Activated CD4-positive, alpha-beta T cell treated with anti-CD3 and anti-CD28 coated beads for 36 hours (primary cell): ENCODE measurements at regions not wholly inside any gene's neighbourhood (a gene's known extent, or its start where the extent isn't known, plus 50 kb on each side); places are given as distances from the start of the nearest gene placed in this dataset.

Source experiments
- ATAC-seq: fragments of 200-7000 bp; cut with Tn5 transposase; one replicate; pipeline ENCODE4 v1.10.0; 2021; ENCODE audit warnings: mild to moderate bottlenecking, moderate library complexity
- CTCF ChIA-PET: fragments of 350-600 bp; sonication (Branson Sonifier 250); formaldehyde crosslinking; loops from one replicate; lab custom pipeline; 2021; ENCODE audit warnings: antibody characterized with exemption; lab: Charles Lee
- POLR2A ChIA-PET: fragments of 350-600 bp; sonication (Branson Sonifier 250); formaldehyde crosslinking; loops from one replicate; lab custom pipeline; 2021; ENCODE audit warnings: antibody characterized with exemption, inconsistent platforms; lab: Charles Lee
- DNase-seq: peaks from one replicate; pipeline ENCODE4 v3.0.0-alpha.2; 2020
- H3K27ac Mint-ChIP-seq: one replicate; pipeline ENCODE4 v1.8.0; 2021; ENCODE audit warnings: mixed read lengths
- H3K27me3 Mint-ChIP-seq: one replicate; pipeline ENCODE4 v1.8.0; 2021; ENCODE audit warnings: mixed read lengths
- H3K36me3 Mint-ChIP-seq: one replicate; pipeline ENCODE4 v1.8.0; 2021; ENCODE audit warnings: low read depth, mixed read lengths
- H3K4me1 Mint-ChIP-seq: one replicate; pipeline ENCODE4 v1.8.0; 2021; ENCODE audit warnings: mixed read lengths
- H3K4me3 Mint-ChIP-seq: one replicate; pipeline ENCODE4 v1.8.0; 2021; ENCODE audit warnings: mild to moderate bottlenecking, moderate library complexity, mixed read lengths
- H3K9me3 Mint-ChIP-seq: one replicate; pipeline ENCODE4 v1.8.0; 2021; ENCODE audit warnings: low read depth, mixed read lengths
- intact Hi-C, 2 experiments: fragments of 100-400 bp; cut with DNase I in 1 of 2; cut with micrococcal nuclease in 1 of 2; formaldehyde crosslinking; loops; one replicate each; pipeline versions ENCODE4 v1.14.2 to v1.15.1; 2022 to 2024; cut with DNase I, micrococcal nuclease

GRCh38 chr4:72828864-72829263, 240.7 kb downstream of the COX18 start:
- no peak overlapping the region for H3K4me3 Mint-ChIP-seq
- ChIA-PET POLR2A (no interaction called here), CTCF (no interaction called here)
- H3K9me3 Mint-ChIP-seq: peaks cover 10% of the 10 kb centered on the region
- H3K27me3 Mint-ChIP-seq: no peaks in the 10 kb centered on the region
- intact Hi-C loops: no loop called here
- ATAC-seq: no peak
- H3K4me1 Mint-ChIP-seq: no peaks in the 10 kb centered on the region
- H3K27ac Mint-ChIP-seq: no peak overlapping the region
- no peak for DNase-seq
- no peaks in the 10 kb centered on the region for H3K36me3 Mint-ChIP-seq

GRCh38 chr4:72827968-72828367, 241.5 kb downstream of the COX18 start:
- DNase-seq: no peak
- no peaks in the 10 kb centered on the region for H3K36me3 Mint-ChIP-seq
- ChIA-PET POLR2A (no interaction called here), CTCF (no interaction called here)
- H3K4me1 Mint-ChIP-seq: no peaks in the 10 kb centered on the region
- no peak overlapping the region for H3K27ac Mint-ChIP-seq
- H3K4me3 Mint-ChIP-seq: no peak overlapping the region
- peaks cover 9% of the 10 kb centered on the region for H3K9me3 Mint-ChIP-seq
- H3K27me3 Mint-ChIP-seq: no peaks in the 10 kb centered on the region
- intact Hi-C loops: no loop called here
- ATAC-seq: no peak

GRCh38 chr4:72820107-72820506, 249.4 kb downstream of the COX18 start:
- H3K4me1 Mint-ChIP-seq: no peaks in the 10 kb centered on the region
- ChIA-PET CTCF (no interaction called here), POLR2A (no interaction called here)
- ATAC-seq (no peak), DNase-seq (no peak)
- no peaks in the 10 kb centered on the region for H3K9me3 Mint-ChIP-seq
- intact Hi-C loops: no loop called here
- no peaks in the 10 kb centered on the region for H3K36me3 Mint-ChIP-seq
- H3K27ac Mint-ChIP-seq: no peak overlapping the region
- no peak overlapping the region for H3K4me3 Mint-ChIP-seq
- H3K27me3 Mint-ChIP-seq: peaks cover 4% of the 10 kb centered on the region

GRCh38 chr4:72817012-72817411, 248.0 kb upstream of the ADAMTS3 start:
- DNase-seq (no peak), ATAC-seq (no peak)
- ChIA-PET CTCF (no interaction called here), POLR2A (no interaction called here)
- H3K9me3 Mint-ChIP-seq: no peaks in the 10 kb centered on the region
- no peak overlapping the region for H3K4me3 Mint-ChIP-seq
- no peak overlapping the region for H3K27ac Mint-ChIP-seq
- peaks cover 7% of the 10 kb centered on the region for H3K27me3 Mint-ChIP-seq
- no peaks in the 10 kb centered on the region for H3K4me1 Mint-ChIP-seq
- no peaks in the 10 kb centered on the region for H3K36me3 Mint-ChIP-seq
- intact Hi-C loops: no loop called here

- no peak overlapping the region for H3K4me3 Mint-ChIP-seq
- no peak overlapping the region for H3K27ac Mint-ChIP-seq
- ATAC-seq (no peak), DNase-seq (no peak)
- H3K36me3 Mint-ChIP-seq: no peaks in the 10 kb centered on the region
- no peaks in the 10 kb centered on the region for H3K9me3 Mint-ChIP-seq
- H3K27me3 Mint-ChIP-seq: peaks cover 5% of the 10 kb centered on the region
- ChIA-PET POLR2A (no interaction called here), CTCF (no interaction called here)
- H3K4me1 Mint-ChIP-seq: no peaks in the 10 kb centered on the region
- intact Hi-C loops: no loop called here
These were observed 245.2 kb upstream of the ADAMTS3 start for GRCh38 chr4:72814241-72814640.

- POLR2A ChIA-PET: no interaction called here
- Mint-ChIP-seq H3K4me3 (no peak overlapping the region), H3K4me1 (no peaks in the 10 kb centered on the region), H3K9me3 (no peaks in the 10 kb centered on the region), H3K27ac (no peak overlapping the region), H3K36me3 (no peaks in the 10 kb centered on the region), H3K27me3 (peaks cover 8% of the 10 kb centered on the region)
- DNase-seq: no peak
- intact Hi-C loops: no loop called here
- CTCF ChIA-PET: no interaction called here
- ATAC-seq: no peak
These were observed 240.2 kb upstream of the ADAMTS3 start for GRCh38 chr4:72809208-72809607.

GRCh38 chr4:72805284-72805683, 236.3 kb upstream of the ADAMTS3 start:
- ChIA-PET CTCF (no interaction called here), POLR2A (no interaction called here)
- no peaks in the 10 kb centered on the region for H3K36me3 Mint-ChIP-seq
- intact Hi-C loops: no loop called here
- H3K27me3 Mint-ChIP-seq: peaks cover 4% of the 10 kb centered on the region
- DNase-seq (no peak), ATAC-seq (no peak)
- H3K27ac Mint-ChIP-seq: no peak overlapping the region
- H3K4me3 Mint-ChIP-seq: no peak overlapping the region
- H3K9me3 Mint-ChIP-seq: no peaks in the 10 kb centered on the region
- no peaks in the 10 kb centered on the region for H3K4me1 Mint-ChIP-seq

- Mint-ChIP-seq H3K27ac (no peak overlapping the region), H3K4me1 (no peaks in the 10 kb centered on the region), H3K9me3 (peaks cover 3% of the 10 kb centered on the region), H3K27me3 (no peaks in the 10 kb centered on the region), H3K36me3 (no peaks in the 10 kb centered on the region), H3K4me3 (no peak overlapping the region)
- intact Hi-C loops: no loop called here
- ChIA-PET CTCF (no interaction called here), POLR2A (no interaction called here)
- ATAC-seq (no peak), DNase-seq (no peak)
These were observed 228.5 kb upstream of the ADAMTS3 start for GRCh38 chr4:72797486-72797885.

GRCh38 chr4:72791054-72791453, 222.0 kb upstream of the ADAMTS3 start:
- Mint-ChIP-seq H3K36me3 (no peaks in the 10 kb centered on the region), H3K4me1 (no peaks in the 10 kb centered on the region), H3K27ac (no peak overlapping the region), H3K9me3 (peaks cover 5% of the 10 kb centered on the region), H3K4me3 (no peak overlapping the region), H3K27me3 (peaks cover 6% of the 10 kb centered on the region)
- intact Hi-C loops: no loop called here
- ChIA-PET CTCF (interaction anchor here (0.5 kb wide), 1 partner anchor 45 kb away, joined by 3 read pairs; no protein-coding TSS in a partner anchor), POLR2A (no interaction called here)
- no peak for DNase-seq
- ATAC-seq: no peak

- ATAC-seq (no peak), DNase-seq (no peak)
- H3K9me3 Mint-ChIP-seq: no peaks in the 10 kb centered on the region
- H3K36me3 Mint-ChIP-seq: no peaks in the 10 kb centered on the region
- H3K27ac Mint-ChIP-seq: no peak overlapping the region
- intact Hi-C loops: no loop called here
- ChIA-PET POLR2A (no interaction called here), CTCF (no interaction called here)
- no peaks in the 10 kb centered on the region for H3K4me1 Mint-ChIP-seq
- H3K4me3 Mint-ChIP-seq: no peak overlapping the region
- peaks cover 6% of the 10 kb centered on the region for H3K27me3 Mint-ChIP-seq
These were observed 217.5 kb upstream of the ADAMTS3 start for GRCh38 chr4:72786401-72786990.

GRCh38 chr4:72779241-72779640, 210.2 kb upstream of the ADAMTS3 start:
- Mint-ChIP-seq H3K27me3 (peaks cover 3% of the 10 kb centered on the region), H3K4me1 (no peaks in the 10 kb centered on the region), H3K4me3 (no peak overlapping the region), H3K27ac (no peak overlapping the region), H3K36me3 (no peaks in the 10 kb centered on the region), H3K9me3 (no peaks in the 10 kb centered on the region)
- CTCF ChIA-PET: no interaction called here
- POLR2A ChIA-PET: no interaction called here
- no peak for DNase-seq
- intact Hi-C loops: no loop called here
- ATAC-seq: no peak

GRCh38 chr4:72777436-72777835, 208.4 kb upstream of the ADAMTS3 start:
- intact Hi-C loops: no loop called here
- peaks cover 3% of the 10 kb centered on the region for H3K27me3 Mint-ChIP-seq
- no peak overlapping the region for H3K4me3 Mint-ChIP-seq
- H3K36me3 Mint-ChIP-seq: no peaks in the 10 kb centered on the region
- CTCF ChIA-PET: interaction anchor here (1.0 kb wide), 1 partner anchor 9 kb away, joined by 3 read pairs; no protein-coding TSS in a partner anchor
- no peak for DNase-seq
- H3K27ac Mint-ChIP-seq: no peak overlapping the region
- no peak for ATAC-seq
- POLR2A ChIA-PET: no interaction called here
- no peaks in the 10 kb centered on the region for H3K9me3 Mint-ChIP-seq
- H3K4me1 Mint-ChIP-seq: no peaks in the 10 kb centered on the region

GRCh38 chr4:72770708-72771107, 201.7 kb upstream of the ADAMTS3 start:
- Mint-ChIP-seq H3K27me3 (no peaks in the 10 kb centered on the region), H3K4me3 (no peak overlapping the region)

More at GRCh38 chr4:72770708-72771107, 201.7 kb upstream of the ADAMTS3 start:
- POLR2A ChIA-PET: no interaction called here
- no peak for ATAC-seq
- no peak for DNase-seq
- CTCF ChIA-PET: no interaction called here
- Mint-ChIP-seq H3K36me3 (no peaks in the 10 kb centered on the region), H3K27ac (no peak overlapping the region), H3K9me3 (no peaks in the 10 kb centered on the region), H3K4me1 (no peaks in the 10 kb centered on the region)
- intact Hi-C loops: no loop called here
